ENCODE measurements at regions not wholly inside any gene's neighbourhood (a gene's known extent, or its start where the extent isn't known, plus 50 kb on each side); places are given as distances from the start of the nearest gene placed in this dataset.

- no peaks in the 10 kb centered on the region for H3K27me3 ChIP-seq (replicated peaks; ENCODE audit: insufficient read depth, low read depth, low read length, poor library complexity)
- no TSS peak for BruUV-seq (replicated peaks)
- TF ChIP-seq CTCF (conservative IDR thresholded peaks at IDR 0.05; ENCODE audit: low read depth, low read length) (no peak), EZH2 (IDR thresholded peaks at IDR 0.05; ENCODE audit: borderline replicate concordance, low read depth, low read length, poor library complexity, severe bottlenecking) (no peak)
- no peak overlapping the region for H3K4me3 ChIP-seq (ENCODE audit: low read depth, low read length, poor library complexity, severe bottlenecking)
- no peak for DNase-seq (ENCODE audit: low spot score)
- H3K4me1 ChIP-seq (ENCODE audit: insufficient read depth, low read length, poor library complexity, severe bottlenecking): no peaks in the 10 kb centered on the region
- ChIA-PET CTCF (no interaction called here), POLR2A (ENCODE audit: low non-redundant PET) (no interaction called here)
- no peak overlapping the region for H3K27ac ChIP-seq (ENCODE audit: low read depth, low read length, poor library complexity, severe bottlenecking)
- intact Hi-C loops (cut with micrococcal nuclease; ENCODE audit: unreplicated experiment): no loop called here
- no peaks in the 10 kb centered on the region for H3K36me3 ChIP-seq (ENCODE audit: insufficient read depth, low read length, poor library complexity, severe bottlenecking)
- H3K9me3 ChIP-seq (ENCODE audit: low read depth, low read length, poor library complexity, severe bottlenecking): no peaks in the 10 kb centered on the region
Observed at GRCh38 chr14:43123544-43123943, 1383.5 kb downstream of the FSCB start.

- POLR2A ChIA-PET (ENCODE audit: low non-redundant PET): no interaction called here
- TF ChIP-seq CTCF (conservative IDR thresholded peaks at IDR 0.05; ENCODE audit: low read depth, low read length): no peak
- no peak for TF ChIP-seq EZH2 (IDR thresholded peaks at IDR 0.05; ENCODE audit: borderline replicate concordance, low read depth, low read length, poor library complexity, severe bottlenecking)
- no TSS peak for BruUV-seq (replicated peaks)
- no peaks in the 10 kb centered on the region for H3K9me3 ChIP-seq (ENCODE audit: low read depth, low read length, poor library complexity, severe bottlenecking)
- H3K4me3 ChIP-seq (ENCODE audit: low read depth, low read length, poor library complexity, severe bottlenecking): no peak overlapping the region
- CTCF ChIA-PET: no interaction called here
- no peak overlapping the region for H3K27ac ChIP-seq (ENCODE audit: low read depth, low read length, poor library complexity, severe bottlenecking)
- no peak for DNase-seq (ENCODE audit: low spot score)
- no peaks in the 10 kb centered on the region for H3K4me1 ChIP-seq (ENCODE audit: insufficient read depth, low read length, poor library complexity, severe bottlenecking)
- H3K36me3 ChIP-seq (ENCODE audit: insufficient read depth, low read length, poor library complexity, severe bottlenecking): no peaks in the 10 kb centered on the region
- intact Hi-C loops (cut with micrococcal nuclease; ENCODE audit: unreplicated experiment): no loop called here
- no peaks in the 10 kb centered on the region for H3K27me3 ChIP-seq (replicated peaks; ENCODE audit: insufficient read depth, low read depth, low read length, poor library complexity)
Observed at GRCh38 chr14:43119672-43120071, 1387.4 kb downstream of the FSCB start.

- no peak for DNase-seq (ENCODE audit: low spot score)
- no peaks in the 10 kb centered on the region for H3K36me3 ChIP-seq (ENCODE audit: insufficient read depth, low read length, poor library complexity, severe bottlenecking)
- no peak overlapping the region for H3K4me3 ChIP-seq (ENCODE audit: low read depth, low read length, poor library complexity, severe bottlenecking)
- no TSS peak for BruUV-seq (replicated peaks)
- CTCF ChIA-PET: no interaction called here
- no peaks in the 10 kb centered on the region for H3K9me3 ChIP-seq (ENCODE audit: low read depth, low read length, poor library complexity, severe bottlenecking)
- POLR2A ChIA-PET (ENCODE audit: low non-redundant PET): no interaction called here
- intact Hi-C loops (cut with micrococcal nuclease; ENCODE audit: unreplicated experiment): no loop called here
- TF ChIP-seq CTCF (conservative IDR thresholded peaks at IDR 0.05; ENCODE audit: low read depth, low read length) (no peak), EZH2 (IDR thresholded peaks at IDR 0.05; ENCODE audit: borderline replicate concordance, low read depth, low read length, poor library complexity, severe bottlenecking) (no peak)
- no peaks in the 10 kb centered on the region for H3K27me3 ChIP-seq (replicated peaks; ENCODE audit: insufficient read depth, low read depth, low read length, poor library complexity)
- no peak overlapping the region for H3K27ac ChIP-seq (ENCODE audit: low read depth, low read length, poor library complexity, severe bottlenecking)
- no peaks in the 10 kb centered on the region for H3K4me1 ChIP-seq (ENCODE audit: insufficient read depth, low read length, poor library complexity, severe bottlenecking)
Observed at GRCh38 chr14:43116341-43116740, 1390.7 kb downstream of the FSCB start.
